ENCODE measurements at regions not wholly inside any gene's neighbourhood (a gene's known extent, or its start where the extent isn't known, plus 50 kb on each side); places are given as distances from the start of the nearest gene placed in this dataset.
"Not testable (repeated sequence)": the region's sequence is repeated elsewhere in the genome, so short reads cannot be mapped to it uniquely, and the experiment has no call there.

- no peak for TF ChIP-seq MXI1 (conservative IDR thresholded peaks at IDR 0.05; ENCODE audit: poor library complexity, severe bottlenecking)
- no peak for TF ChIP-seq EP300 (conservative IDR thresholded peaks at IDR 0.05; ENCODE audit: poor library complexity, severe bottlenecking)
- TF ChIP-seq EZH2 (IDR thresholded peaks at IDR 0.05; ENCODE audit: borderline replicate concordance, insufficient read depth, low read length, poor library complexity, severe bottlenecking) = no peak
- no peak for TF ChIP-seq TAF1 (IDR thresholded peaks at IDR 0.05; ENCODE audit: low read depth)
- TF ChIP-seq RAD21 (conservative IDR thresholded peaks at IDR 0.05) = no peak
- no peak for TF ChIP-seq SMC3 (conservative IDR thresholded peaks at IDR 0.05; ENCODE audit: poor library complexity)
- TF ChIP-seq, protein P1, sequence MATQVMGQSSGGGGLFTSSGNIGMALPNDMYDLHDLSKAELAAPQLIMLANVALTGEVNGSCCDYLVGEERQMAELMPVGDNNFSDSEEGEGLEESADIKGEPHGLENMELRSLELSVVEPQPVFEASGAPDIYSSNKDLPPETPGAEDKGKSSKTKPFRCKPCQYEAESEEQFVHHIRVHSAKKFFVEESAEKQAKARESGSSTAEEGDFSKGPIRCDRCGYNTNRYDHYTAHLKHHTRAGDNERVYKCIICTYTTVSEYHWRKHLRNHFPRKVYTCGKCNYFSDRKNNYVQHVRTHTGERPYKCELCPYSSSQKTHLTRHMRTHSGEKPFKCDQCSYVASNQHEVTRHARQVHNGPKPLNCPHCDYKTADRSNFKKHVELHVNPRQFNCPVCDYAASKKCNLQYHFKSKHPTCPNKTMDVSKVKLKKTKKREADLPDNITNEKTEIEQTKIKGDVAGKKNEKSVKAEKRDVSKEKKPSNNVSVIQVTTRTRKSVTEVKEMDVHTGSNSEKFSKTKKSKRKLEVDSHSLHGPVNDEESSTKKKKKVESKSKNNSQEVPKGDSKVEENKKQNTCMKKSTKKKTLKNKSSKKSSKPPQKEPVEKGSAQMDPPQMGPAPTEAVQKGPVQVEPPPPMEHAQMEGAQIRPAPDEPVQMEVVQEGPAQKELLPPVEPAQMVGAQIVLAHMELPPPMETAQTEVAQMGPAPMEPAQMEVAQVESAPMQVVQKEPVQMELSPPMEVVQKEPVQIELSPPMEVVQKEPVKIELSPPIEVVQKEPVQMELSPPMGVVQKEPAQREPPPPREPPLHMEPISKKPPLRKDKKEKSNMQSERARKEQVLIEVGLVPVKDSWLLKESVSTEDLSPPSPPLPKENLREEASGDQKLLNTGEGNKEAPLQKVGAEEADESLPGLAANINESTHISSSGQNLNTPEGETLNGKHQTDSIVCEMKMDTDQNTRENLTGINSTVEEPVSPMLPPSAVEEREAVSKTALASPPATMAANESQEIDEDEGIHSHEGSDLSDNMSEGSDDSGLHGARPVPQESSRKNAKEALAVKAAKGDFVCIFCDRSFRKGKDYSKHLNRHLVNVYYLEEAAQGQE (IDR thresholded peaks at IDR 0.05; ENCODE audit: borderline replicate concordance) = no peak
- TF ChIP-seq POLR2AphosphoS5 (IDR thresholded peaks at IDR 0.05) = no peak
- TF ChIP-seq, protein P2, sequence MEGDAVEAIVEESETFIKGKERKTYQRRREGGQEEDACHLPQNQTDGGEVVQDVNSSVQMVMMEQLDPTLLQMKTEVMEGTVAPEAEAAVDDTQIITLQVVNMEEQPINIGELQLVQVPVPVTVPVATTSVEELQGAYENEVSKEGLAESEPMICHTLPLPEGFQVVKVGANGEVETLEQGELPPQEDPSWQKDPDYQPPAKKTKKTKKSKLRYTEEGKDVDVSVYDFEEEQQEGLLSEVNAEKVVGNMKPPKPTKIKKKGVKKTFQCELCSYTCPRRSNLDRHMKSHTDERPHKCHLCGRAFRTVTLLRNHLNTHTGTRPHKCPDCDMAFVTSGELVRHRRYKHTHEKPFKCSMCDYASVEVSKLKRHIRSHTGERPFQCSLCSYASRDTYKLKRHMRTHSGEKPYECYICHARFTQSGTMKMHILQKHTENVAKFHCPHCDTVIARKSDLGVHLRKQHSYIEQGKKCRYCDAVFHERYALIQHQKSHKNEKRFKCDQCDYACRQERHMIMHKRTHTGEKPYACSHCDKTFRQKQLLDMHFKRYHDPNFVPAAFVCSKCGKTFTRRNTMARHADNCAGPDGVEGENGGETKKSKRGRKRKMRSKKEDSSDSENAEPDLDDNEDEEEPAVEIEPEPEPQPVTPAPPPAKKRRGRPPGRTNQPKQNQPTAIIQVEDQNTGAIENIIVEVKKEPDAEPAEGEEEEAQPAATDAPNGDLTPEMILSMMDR (IDR thresholded peaks at IDR 0.05; ENCODE audit: poor library complexity, severe bottlenecking) = no peak
- Histone ChIP-seq H3K4me2 (ENCODE audit: low read length) (no peak overlapping the region), H3K9me3 (ENCODE audit: low read length) (no peaks in the 10 kb centered on the region), H3K9me2 (ENCODE audit: insufficient read depth, low read length) (no peaks in the 10 kb centered on the region), H2AFZ (ENCODE audit: low read depth, low read length) (no peak overlapping the region), H3K9ac (ENCODE audit: low read length) (no peak overlapping the region), H3K27me3 (ENCODE audit: insufficient read depth, low read depth, low read length) (no peaks in the 10 kb centered on the region), H3K27ac (ENCODE audit: low read length) (no peak overlapping the region), H3K36me3 (ENCODE audit: insufficient read depth, low read length) (no peaks in the 10 kb centered on the region), H3K79me2 (replicated peaks; ENCODE audit: insufficient read depth, low read length) (no peaks in the 10 kb centered on the region), H3F3A (ENCODE audit: insufficient read depth, low read length, poor library complexity, severe bottlenecking) (no peaks in the 10 kb centered on the region), H3K4me3 (ENCODE audit: low read length) (no peak overlapping the region), H4K20me1 (ENCODE audit: insufficient read depth) (no peaks in the 10 kb centered on the region)
Measured at GRCh38 chr4:111330786-111331185, 707.9 kb upstream of the PITX2 start.

GRCh38 chr4:111334361-111334760 is 711.5 kb upstream of the PITX2 start:
- H3K9me2 ChIP-seq (ENCODE audit: insufficient read depth, low read length) = no peaks in the 10 kb centered on the region
- TF ChIP-seq EZH2 (IDR thresholded peaks at IDR 0.05; ENCODE audit: borderline replicate concordance, insufficient read depth, low read length, poor library complexity, severe bottlenecking) (no peak), SMC3 (conservative IDR thresholded peaks at IDR 0.05; ENCODE audit: poor library complexity) (no peak), TAF1 (IDR thresholded peaks at IDR 0.05; ENCODE audit: low read depth) (no peak), MXI1 (conservative IDR thresholded peaks at IDR 0.05; ENCODE audit: poor library complexity, severe bottlenecking) (no peak), RAD21 (conservative IDR thresholded peaks at IDR 0.05) (no peak), EP300 (conservative IDR thresholded peaks at IDR 0.05; ENCODE audit: poor library complexity, severe bottlenecking) (no peak), POLR2AphosphoS5 (IDR thresholded peaks at IDR 0.05) (no peak)
- TF ChIP-seq, protein P2 (IDR thresholded peaks at IDR 0.05; ENCODE audit: poor library complexity, severe bottlenecking) = no peak
- TF ChIP-seq, protein P1 (IDR thresholded peaks at IDR 0.05; ENCODE audit: borderline replicate concordance) = no peak
- H3K9me3 ChIP-seq (ENCODE audit: low read length) = no peaks in the 10 kb centered on the region
- H3K4me2 ChIP-seq (ENCODE audit: low read length) = no peak overlapping the region
- H3K79me2 ChIP-seq (replicated peaks; ENCODE audit: insufficient read depth, low read length) = no peaks in the 10 kb centered on the region
- no peak overlapping the region for H3K9ac ChIP-seq (ENCODE audit: low read length)
- no peak overlapping the region for H3K27ac ChIP-seq (ENCODE audit: low read length)
- H3F3A ChIP-seq (ENCODE audit: insufficient read depth, low read length, poor library complexity, severe bottlenecking) = no peaks in the 10 kb centered on the region
- H2AFZ ChIP-seq (ENCODE audit: low read depth, low read length) = no peak overlapping the region
- no peaks in the 10 kb centered on the region for H3K36me3 ChIP-seq (ENCODE audit: insufficient read depth, low read length)
- H3K4me3 ChIP-seq (ENCODE audit: low read length) = no peak overlapping the region
- H4K20me1 ChIP-seq (ENCODE audit: insufficient read depth) = no peaks in the 10 kb centered on the region
- H3K27me3 ChIP-seq (ENCODE audit: insufficient read depth, low read depth, low read length) = no peaks in the 10 kb centered on the region

GRCh38 chr4:111337186-111337876 is 714.5 kb upstream of the PITX2 start:
- not testable (repeated sequence) for H3K4me2 ChIP-seq (ENCODE audit: low read length); H4K20me1 ChIP-seq (ENCODE audit: insufficient read depth); H3K27ac ChIP-seq (ENCODE audit: low read length); H3F3A ChIP-seq (ENCODE audit: insufficient read depth, low read length, poor library complexity, severe bottlenecking); H2AFZ ChIP-seq (ENCODE audit: low read depth, low read length); H3K27me3 ChIP-seq (ENCODE audit: insufficient read depth, low read depth, low read length); H3K9me3 ChIP-seq (ENCODE audit: low read length); H3K4me3 ChIP-seq (ENCODE audit: low read length); H3K79me2 ChIP-seq (replicated peaks; ENCODE audit: insufficient read depth, low read length); H3K9me2 ChIP-seq (ENCODE audit: insufficient read depth, low read length); H3K36me3 ChIP-seq (ENCODE audit: insufficient read depth, low read length); H3K9ac ChIP-seq (ENCODE audit: low read length)
